ENCODE measurements at regions not wholly inside any gene's neighbourhood (a gene's known extent, or its start where the extent isn't known, plus 50 kb on each side); places are given as distances from the start of the nearest gene placed in this dataset.
"Not testable (repeated sequence)": the region's sequence is repeated elsewhere in the genome, so short reads cannot be mapped to it uniquely, and the experiment has no call there.

DNA sequence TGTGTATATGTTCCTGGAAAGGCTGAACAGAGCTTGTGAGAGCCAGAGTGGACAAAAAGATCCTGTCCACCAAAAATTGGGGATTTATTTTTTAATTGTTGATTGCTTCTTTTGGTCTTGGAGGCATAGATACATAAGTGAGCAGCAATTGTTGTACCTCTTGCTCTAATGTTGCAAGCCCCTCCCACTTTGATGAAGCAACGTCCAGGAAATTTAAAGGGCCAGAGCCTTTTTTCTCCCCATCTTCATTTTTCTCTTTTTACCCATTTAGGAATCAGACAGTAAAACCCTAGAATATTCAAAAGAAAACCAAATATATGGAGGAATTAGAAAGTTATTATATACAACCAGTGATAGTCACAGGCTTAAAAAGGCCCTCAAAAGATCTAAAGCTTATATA is 871.8 kb upstream of the NRXN1 start:
- H3K9me3 ChIP-seq: no peaks in the 10 kb centered on the region
- ATAC-seq: no peak
- H3K36me3 ChIP-seq (ENCODE audit: insufficient read depth in 1 of 2, low read depth in 1 of 2): no peaks in the 10 kb centered on the region
- no peaks in the 10 kb centered on the region for H3K4me1 ChIP-seq
- no peak for DNase-seq
- intact Hi-C loops (cut with DNase I): no loop called here
- TF ChIP-seq, protein P1, sequence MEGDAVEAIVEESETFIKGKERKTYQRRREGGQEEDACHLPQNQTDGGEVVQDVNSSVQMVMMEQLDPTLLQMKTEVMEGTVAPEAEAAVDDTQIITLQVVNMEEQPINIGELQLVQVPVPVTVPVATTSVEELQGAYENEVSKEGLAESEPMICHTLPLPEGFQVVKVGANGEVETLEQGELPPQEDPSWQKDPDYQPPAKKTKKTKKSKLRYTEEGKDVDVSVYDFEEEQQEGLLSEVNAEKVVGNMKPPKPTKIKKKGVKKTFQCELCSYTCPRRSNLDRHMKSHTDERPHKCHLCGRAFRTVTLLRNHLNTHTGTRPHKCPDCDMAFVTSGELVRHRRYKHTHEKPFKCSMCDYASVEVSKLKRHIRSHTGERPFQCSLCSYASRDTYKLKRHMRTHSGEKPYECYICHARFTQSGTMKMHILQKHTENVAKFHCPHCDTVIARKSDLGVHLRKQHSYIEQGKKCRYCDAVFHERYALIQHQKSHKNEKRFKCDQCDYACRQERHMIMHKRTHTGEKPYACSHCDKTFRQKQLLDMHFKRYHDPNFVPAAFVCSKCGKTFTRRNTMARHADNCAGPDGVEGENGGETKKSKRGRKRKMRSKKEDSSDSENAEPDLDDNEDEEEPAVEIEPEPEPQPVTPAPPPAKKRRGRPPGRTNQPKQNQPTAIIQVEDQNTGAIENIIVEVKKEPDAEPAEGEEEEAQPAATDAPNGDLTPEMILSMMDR (IDR thresholded peaks at IDR 0.05): no peak
- WGBS, 3 donors: 25 to 36% (median 30%) methylated on average over 1 of the region's 1 CpG
- no peaks in the 10 kb centered on the region for H3K27me3 ChIP-seq (ENCODE audit: insufficient read depth in 3 of 3, low read length in 2 of 3)
- no peak overlapping the region for H3K27ac ChIP-seq
- no peak overlapping the region for H3K4me3 ChIP-seq

DNA sequence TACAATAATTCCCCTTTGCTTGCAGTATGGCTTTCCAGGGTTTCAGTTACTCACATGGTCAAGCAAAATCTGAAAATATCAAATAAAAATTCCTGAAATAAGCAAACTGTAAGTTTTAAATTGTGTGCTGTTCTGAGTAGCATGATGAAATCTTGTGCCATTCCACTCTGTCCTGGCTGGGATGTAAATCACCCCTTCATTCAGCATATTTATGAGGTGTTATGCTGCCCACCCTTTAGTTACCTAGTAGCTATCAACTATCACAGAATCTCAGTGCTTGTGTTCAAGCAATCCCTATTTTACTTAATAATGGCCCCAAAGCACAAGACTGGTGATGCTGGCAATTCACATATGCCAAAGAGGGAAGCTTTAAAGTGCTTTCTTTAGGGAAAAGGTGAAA is 867.7 kb upstream of the NRXN1 start:
- no peaks in the 10 kb centered on the region for H3K27me3 ChIP-seq (ENCODE audit: insufficient read depth in 3 of 3, low read length in 2 of 3)
- no peak overlapping the region for H3K27ac ChIP-seq
- no peak for DNase-seq
- H3K36me3 ChIP-seq (ENCODE audit: insufficient read depth in 1 of 2, low read depth in 1 of 2): no peaks in the 10 kb centered on the region
- TF ChIP-seq, protein P1 (IDR thresholded peaks at IDR 0.05): no peak
- ATAC-seq: no peak
- no peak overlapping the region for H3K4me3 ChIP-seq
- H3K4me1 ChIP-seq: no peaks in the 10 kb centered on the region
- no peaks in the 10 kb centered on the region for H3K9me3 ChIP-seq
- intact Hi-C loops (cut with DNase I): no loop called here

DNA sequence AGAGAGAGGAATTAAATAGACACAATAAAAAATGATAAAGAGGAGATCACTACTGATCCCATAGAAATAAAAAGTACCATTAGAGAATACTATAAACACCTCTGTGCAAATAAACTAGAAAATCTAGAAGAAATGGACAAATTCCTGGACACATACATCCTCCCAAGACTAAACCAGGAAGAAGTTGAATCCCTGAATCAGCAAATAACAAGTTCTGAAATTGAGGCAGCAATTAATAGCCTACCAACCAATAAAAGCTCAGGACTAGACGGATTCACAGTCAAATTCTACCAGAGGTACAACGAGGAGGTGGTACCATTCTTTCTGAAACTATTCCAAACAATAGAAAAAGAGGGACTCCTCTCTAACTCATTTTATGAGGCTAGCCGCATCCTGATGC is 862.7 kb upstream of the NRXN1 start:
- H3K4me3 ChIP-seq; intact Hi-C loops (cut with DNase I); DNase-seq; H3K27me3 ChIP-seq (ENCODE audit: insufficient read depth in 3 of 3, low read length in 2 of 3); ATAC-seq; H3K27ac ChIP-seq; H3K9me3 ChIP-seq; H3K4me1 ChIP-seq; H3K36me3 ChIP-seq (ENCODE audit: insufficient read depth in 1 of 2, low read depth in 1 of 2): not testable (repeated sequence)
- WGBS, 3 donors: 74 to 88% (median 79%) methylated on average over 3 of the region's 3 CpGs

DNA sequence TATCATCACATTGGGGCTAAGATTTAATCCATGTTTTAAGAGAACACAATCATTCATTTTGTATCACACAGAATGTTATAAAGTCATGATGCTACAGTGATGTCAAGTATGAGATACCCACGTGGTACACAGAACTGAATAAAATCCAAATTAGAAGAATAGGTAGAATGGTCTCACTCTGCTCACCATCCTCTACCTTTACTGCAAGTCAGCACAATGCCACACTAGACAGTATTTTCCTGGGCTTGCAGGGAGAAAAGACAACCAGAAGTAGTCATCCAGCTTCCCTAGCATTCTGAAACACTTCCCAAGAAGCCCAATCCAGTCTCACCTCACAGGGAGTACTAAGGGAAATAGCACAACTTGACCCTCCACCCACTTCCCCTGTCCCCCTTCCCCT is 856.2 kb upstream of the NRXN1 start:
- no peaks in the 10 kb centered on the region for H3K4me1 ChIP-seq
- intact Hi-C loops (cut with DNase I): no loop called here
- H3K36me3 ChIP-seq (ENCODE audit: insufficient read depth in 1 of 2, low read depth in 1 of 2): no peaks in the 10 kb centered on the region
- H3K27ac ChIP-seq: no peak overlapping the region
- TF ChIP-seq, protein P1 (IDR thresholded peaks at IDR 0.05): no peak
- DNase-seq: no peak
- H3K4me3 ChIP-seq: no peak overlapping the region
- peaks cover 1% of the 10 kb centered on the region for H3K9me3 ChIP-seq
- no peak for ATAC-seq
- WGBS, 3 donors: 67 to 68% (median 67%) methylated on average over 1 of the region's 1 CpG
- no peaks in the 10 kb centered on the region for H3K27me3 ChIP-seq (ENCODE audit: insufficient read depth in 3 of 3, low read length in 2 of 3)

DNA sequence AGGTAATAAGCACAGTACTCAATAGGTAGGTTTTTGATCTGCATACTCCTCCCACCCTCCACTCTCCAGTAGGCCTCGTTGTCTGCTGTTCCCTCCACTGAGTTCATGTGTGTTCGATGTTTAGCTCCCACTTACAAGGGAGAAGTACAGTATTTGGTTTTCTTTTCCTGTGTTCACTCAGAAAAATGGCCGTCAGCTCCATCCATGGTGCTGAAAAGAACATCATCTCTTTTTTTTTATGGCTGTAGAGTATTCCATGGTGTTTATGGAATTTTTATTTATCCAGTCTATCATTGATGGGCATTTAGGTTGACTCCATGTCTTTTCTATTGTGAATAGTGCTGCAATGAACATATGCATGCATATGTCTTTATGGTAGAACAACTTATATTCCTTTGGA is 849.7 kb upstream of the NRXN1 start:
- DNase-seq (no peak), ATAC-seq (no peak)
- H3K9me3 ChIP-seq: peaks cover 5% of the 10 kb centered on the region
- H3K36me3 ChIP-seq (ENCODE audit: insufficient read depth in 1 of 2, low read depth in 1 of 2): no peaks in the 10 kb centered on the region
- WGBS, 3 donors: 81 to 85% (median 85%) methylated on average over 3 of the region's 3 CpGs
- TF ChIP-seq, protein P1 (IDR thresholded peaks at IDR 0.05): no peak
- no peaks in the 10 kb centered on the region for H3K4me1 ChIP-seq
- no peak overlapping the region for H3K27ac ChIP-seq
- H3K4me3 ChIP-seq: no peak overlapping the region
- intact Hi-C loops (cut with DNase I): no loop called here
- H3K27me3 ChIP-seq (ENCODE audit: insufficient read depth in 3 of 3, low read length in 2 of 3): no peaks in the 10 kb centered on the region

Data from psoas muscle (tissue), 7 donors.